Activated naive CD4-positive, alpha-beta T cell treated with anti-CD3 and anti-CD28 coated beads, Interleukin-2, amount 10 ng/mL, durations not matched to agents 7 days and 5 days (primary cell): ENCODE measurements at regions not wholly inside any gene's neighbourhood (a gene's known extent, or its start where the extent isn't known, plus 50 kb on each side); places are given as distances from the start of the nearest gene placed in this dataset.

Experiments
- CTCF ChIA-PET: fragments of 350-600 bp; sonication (Branson Sonifier 250); formaldehyde crosslinking; loops from one replicate; lab custom pipeline; 2021; ENCODE audit warnings: antibody characterized with exemption; lab: Charles Lee
- DNase-seq: peaks from one replicate; pipeline ENCODE4 v3.0.0-alpha.2; 2020
- H3K27ac Mint-ChIP-seq: one replicate; pipeline ENCODE4 v1.8.0; 2021; ENCODE audit warnings: mild to moderate bottlenecking, moderate library complexity, mixed read lengths
- H3K27me3 Mint-ChIP-seq: one replicate; pipeline ENCODE4 v1.8.0; 2021; ENCODE audit warnings: mild to moderate bottlenecking, mixed read lengths
- H3K36me3 Mint-ChIP-seq: one replicate; pipeline ENCODE4 v1.8.0; 2021; ENCODE audit warnings: mixed read lengths
- H3K4me1 Mint-ChIP-seq: one replicate; pipeline ENCODE4 v1.8.0; 2021; ENCODE audit warnings: mixed read lengths
- H3K4me3 Mint-ChIP-seq: one replicate; pipeline ENCODE4 v1.8.0; 2021; ENCODE audit warnings: mild to moderate bottlenecking, moderate library complexity, mixed read lengths
- H3K9me3 Mint-ChIP-seq: one replicate; pipeline ENCODE4 v1.8.0; 2021; ENCODE audit warnings: mixed read lengths

GRCh38 chr1:234731569-234732085 is 121.6 kb upstream of the IRF2BP2 start:
- Mint-ChIP-seq H3K9me3 (no peaks in the 10 kb centered on the region), H3K27me3 (no peaks in the 10 kb centered on the region), H3K36me3 (peaks cover 3% of the 10 kb centered on the region), H3K4me3 (no peak overlapping the region), H3K4me1 (peaks cover 64% of the 10 kb centered on the region), H3K27ac (peak overlapping the region; percentile 94)
- peak; percentile 48 for DNase-seq
- CTCF ChIA-PET: interaction anchor here (0.9 to 1.5 kb wide), 2 partner anchors 120 to 127 kb away, joined by 3 to 8 read pairs; no protein-coding TSS in a partner anchor

GRCh38 chr1:234730770-234731568 is 121.0 kb upstream of the IRF2BP2 start:
- peaks cover 3% of the 10 kb centered on the region for H3K36me3 Mint-ChIP-seq
- H3K4me3 Mint-ChIP-seq: no peak overlapping the region
- peak overlapping the region; percentile 94 for H3K27ac Mint-ChIP-seq
- DNase-seq: peak; percentile 58
- CTCF ChIA-PET: interaction anchor here (0.6 to 1.5 kb wide), 4 partner anchors 120 to 363 kb away, joined by 3 to 8 read pairs (median 3); no protein-coding TSS in a partner anchor
- no peaks in the 10 kb centered on the region for H3K9me3 Mint-ChIP-seq
- no peaks in the 10 kb centered on the region for H3K27me3 Mint-ChIP-seq
- peaks cover 71% of the 10 kb centered on the region for H3K4me1 Mint-ChIP-seq

GRCh38 chr1:234730475-234730769 is 120.4 kb upstream of the IRF2BP2 start:
- H3K4me1 Mint-ChIP-seq: peaks cover 76% of the 10 kb centered on the region
- peak overlapping the region; percentile 94 for H3K27ac Mint-ChIP-seq
- H3K27me3 Mint-ChIP-seq: no peaks in the 10 kb centered on the region
- no peak for DNase-seq
- H3K4me3 Mint-ChIP-seq: no peak overlapping the region
- CTCF ChIA-PET: interaction anchor here (1.0 to 1.5 kb wide), 2 partner anchors 119 to 243 kb away, joined by 3 to 8 read pairs; no protein-coding TSS in a partner anchor
- no peaks in the 10 kb centered on the region for H3K9me3 Mint-ChIP-seq
- H3K36me3 Mint-ChIP-seq: peaks cover 6% of the 10 kb centered on the region

GRCh38 chr1:234729561-234730474 is 119.8 kb upstream of the IRF2BP2 start:
- H3K36me3 Mint-ChIP-seq: peaks cover 6% of the 10 kb centered on the region
- H3K4me3 Mint-ChIP-seq: no peak overlapping the region
- H3K27ac Mint-ChIP-seq: peak overlapping the region; percentile 94
- no peaks in the 10 kb centered on the region for H3K27me3 Mint-ChIP-seq
- no peak for DNase-seq
- CTCF ChIA-PET: interaction anchor here (1.0 kb wide), 1 partner anchor 243 kb away, joined by 3 read pairs; no protein-coding TSS in a partner anchor
- peaks cover 82% of the 10 kb centered on the region for H3K4me1 Mint-ChIP-seq
- no peaks in the 10 kb centered on the region for H3K9me3 Mint-ChIP-seq

- Mint-ChIP-seq H3K27ac (peak overlapping the region; percentile 59), H3K4me1 (peaks cover 90% of the 10 kb centered on the region), H3K4me3 (no peak overlapping the region), H3K36me3 (peaks cover 6% of the 10 kb centered on the region), H3K9me3 (no peaks in the 10 kb centered on the region), H3K27me3 (no peaks in the 10 kb centered on the region)
- DNase-seq: no peak
- CTCF ChIA-PET: interaction anchor here (1.3 to 3.5 kb wide), 4 partner anchors 39 to 251 kb away, joined by 6 to 9 read pairs (median 7); no protein-coding TSS in a partner anchor
Observed at GRCh38 chr1:234728740-234729139, 118.8 kb upstream of the IRF2BP2 start.

- peak overlapping the region; percentile 10 for H3K4me3 Mint-ChIP-seq
- H3K4me1 Mint-ChIP-seq: peaks cover 98% of the 10 kb centered on the region
- H3K27ac Mint-ChIP-seq: peak overlapping the region; percentile 96
- peaks cover 2% of the 10 kb centered on the region for H3K27me3 Mint-ChIP-seq
- H3K36me3 Mint-ChIP-seq: peaks cover 6% of the 10 kb centered on the region
- CTCF ChIA-PET: interaction anchor here (1.0 to 3.5 kb wide), 7 partner anchors 41 to 252 kb away, joined by 3 to 9 read pairs (median 6); no protein-coding TSS in a partner anchor
- H3K9me3 Mint-ChIP-seq: no peaks in the 10 kb centered on the region
- no peak for DNase-seq
Observed at GRCh38 chr1:234727018-234727940, 117.3 kb upstream of the IRF2BP2 start.

GRCh38 chr1:234726359-234726943 is 116.5 kb upstream of the IRF2BP2 start:
- H3K4me1 Mint-ChIP-seq: peaks cover 94% of the 10 kb centered on the region
- no peak for DNase-seq
- H3K27ac Mint-ChIP-seq: peak overlapping the region; percentile 96
- peak overlapping the region; percentile 13 for H3K4me3 Mint-ChIP-seq
- H3K27me3 Mint-ChIP-seq: peaks cover 8% of the 10 kb centered on the region
- H3K36me3 Mint-ChIP-seq: peaks cover 6% of the 10 kb centered on the region
- no peaks in the 10 kb centered on the region for H3K9me3 Mint-ChIP-seq
- CTCF ChIA-PET: interaction anchor here (1.2 to 3.5 kb wide), 3 partner anchors 41 to 115 kb away, joined by 4 to 9 read pairs (median 7); no protein-coding TSS in a partner anchor

- H3K27me3 Mint-ChIP-seq: peaks cover 8% of the 10 kb centered on the region
- H3K36me3 Mint-ChIP-seq: peaks cover 6% of the 10 kb centered on the region
- no peaks in the 10 kb centered on the region for H3K9me3 Mint-ChIP-seq
- H3K27ac Mint-ChIP-seq: peak overlapping the region; percentile 96
- H3K4me1 Mint-ChIP-seq: peaks cover 90% of the 10 kb centered on the region
- peak overlapping the region; percentile 59 for H3K4me3 Mint-ChIP-seq
- peak; percentile 79 for DNase-seq
- CTCF ChIA-PET: interaction anchor here (0.8 to 3.5 kb wide), 5 partner anchors 112 to 358 kb away, joined by 3 to 12 read pairs (median 4); no protein-coding TSS in a partner anchor
Observed at GRCh38 chr1:234725177-234726132, 115.5 kb upstream of the IRF2BP2 start.

GRCh38 chr1:234724516-234725176 is 114.7 kb upstream of the IRF2BP2 start:
- peak overlapping the region; percentile 96 for H3K27ac Mint-ChIP-seq
- H3K4me1 Mint-ChIP-seq: peaks cover 82% of the 10 kb centered on the region
- H3K4me3 Mint-ChIP-seq: peak overlapping the region; percentile 59
- CTCF ChIA-PET: interaction anchor here (0.8 to 3.0 kb wide), 12 partner anchors 10 to 359 kb away, joined by 3 to 12 read pairs (median 3); no protein-coding TSS in a partner anchor
- DNase-seq: peak; percentile 49
- peaks cover 9% of the 10 kb centered on the region for H3K27me3 Mint-ChIP-seq
- no peaks in the 10 kb centered on the region for H3K9me3 Mint-ChIP-seq
- H3K36me3 Mint-ChIP-seq: peaks cover 6% of the 10 kb centered on the region

- CTCF ChIA-PET: interaction anchor here (0.9 to 3.0 kb wide), 10 partner anchors 18 to 360 kb away, joined by 3 to 12 read pairs (median 5); no protein-coding TSS in a partner anchor
- DNase-seq: peak; percentile 55
- peaks cover 66% of the 10 kb centered on the region for H3K4me1 Mint-ChIP-seq
- H3K27me3 Mint-ChIP-seq: peaks cover 13% of the 10 kb centered on the region
- peak overlapping the region; percentile 59 for H3K4me3 Mint-ChIP-seq
- H3K36me3 Mint-ChIP-seq: peaks cover 6% of the 10 kb centered on the region
- peak overlapping the region; percentile 96 for H3K27ac Mint-ChIP-seq
- no peaks in the 10 kb centered on the region for H3K9me3 Mint-ChIP-seq
Observed at GRCh38 chr1:234722904-234723720, 113.1 kb upstream of the IRF2BP2 start.
